OCI-LY7 (cell line): ENCODE measurements at regions not wholly inside any gene's neighbourhood (a gene's known extent, or its start where the extent isn't known, plus 50 kb on each side); places are given as distances from the start of the nearest gene placed in this dataset.

ENCODE experiments used
- CTCF ChIP-seq: fragments of 200-600 bp; sonication (generic); conservative IDR thresholded peaks from 2 replicates; pipeline ENCODE4 v1.5.1; 2014; ENCODE audit warnings: mild to moderate bottlenecking, antibody characterized with exemption, low read length, moderate library complexity, mixed read lengths
- EZH2phosphoT487 ChIP-seq: fragments of 200-600 bp; sonication (generic); IDR thresholded peaks from 2 replicates; pipeline ENCODE4 v1.6.1; 2018; ENCODE audit warnings: low read depth, borderline replicate concordance, mild to moderate bottlenecking, mixed run types, antibody characterized with exemption, low read length, moderate library complexity, mixed read lengths

- TF ChIP-seq CTCF = no peak
- no peak for TF ChIP-seq EZH2phosphoT487
These were observed 813.3 kb downstream of the HACE1 start for GRCh38 chr6:104046426-104046825.
